IMR-90 (cell line): ENCODE measurements at regions not wholly inside any gene's neighbourhood (a gene's known extent, or its start where the extent isn't known, plus 50 kb on each side); places are given as distances from the start of the nearest gene placed in this dataset.

ENCODE experiments used
- ATAC-seq: fragments of 200-7000 bp; cut with Tn5 transposase; 2 replicates; pipeline ENCODE4 v1.9.1; 2020; ENCODE audit warnings: low read depth, mild to moderate bottlenecking, moderate library complexity
- BruUV-seq: library from RNA; stranded (reverse); fragments of 400-500 nt; replicated peaks from 2 replicates; lab custom pipeline; 2021; lab: Mats Ljungman, UMichigan
- CTCF ChIA-PET: fragments of 300-600 bp; formaldehyde crosslinking; extraction: SDS; loops from one replicate; lab custom pipeline; 2021; ENCODE audit warnings: antibody characterized with exemption; lab: Yijun Ruan, JAX
- POLR2A ChIA-PET: fragments of 300-600 bp; sonication (Branson Sonifier 250); formaldehyde crosslinking; loops from one replicate; lab custom pipeline; 2022; ENCODE audit warnings: antibody characterized with exemption; ENCODE audit not compliant: unreplicated experiment; lab: Charles Lee
- DNase-seq: peaks from one replicate; pipeline ENCODE4 v3.0.0; 2013
- H2AFZ ChIP-seq: replicated peaks from 2 replicates; pipeline ENCODE3; 2013; ENCODE audit warnings: low read length, mild to moderate bottlenecking; ENCODE audit not compliant: poor library complexity
- H2AK5ac ChIP-seq: 2 replicates; pipeline ENCODE4 v1.6.1; 2013; ENCODE audit warnings: low read depth, low read length, inconsistent platforms
- H2AK9ac ChIP-seq: replicated peaks from 2 replicates; pipeline ENCODE3; 2013; ENCODE audit warnings: mild to moderate bottlenecking, low read depth, low read length, moderate library complexity; ENCODE audit not compliant: poor library complexity
- H2BK120ac ChIP-seq: 2 replicates; pipeline ENCODE4 v1.6.1; 2013; ENCODE audit warnings: low read depth, low read length, inconsistent platforms
- H2BK15ac ChIP-seq: 3 replicates; pipeline ENCODE4 v1.6.1; 2013; ENCODE audit warnings: low read depth, low read length, inconsistent platforms
- H2BK20ac ChIP-seq: 2 replicates; pipeline ENCODE4 v1.6.1; 2013; ENCODE audit warnings: low read depth, mild to moderate bottlenecking, inconsistent platforms, low read length, moderate library complexity
- H2BK5ac ChIP-seq: 2 replicates; pipeline ENCODE4 v1.6.1; 2013; ENCODE audit warnings: mild to moderate bottlenecking, low read depth, low read length, inconsistent platforms; ENCODE audit not compliant: poor library complexity, severe bottlenecking
- H3K14ac ChIP-seq: replicated peaks from 2 replicates; pipeline ENCODE4 v1.6.1; 2013; ENCODE audit warnings: low read depth, low read length, inconsistent platforms
- H3K18ac ChIP-seq: 2 replicates; pipeline ENCODE4 v1.6.1; 2013; ENCODE audit warnings: low read depth, low read length, control low read depth
- H3K23ac ChIP-seq: 2 replicates; pipeline ENCODE4 v1.6.1; 2013; ENCODE audit warnings: low read depth, low read length, inconsistent platforms
- H3K27ac ChIP-seq: 2 replicates; pipeline ENCODE4 v1.5.1; 2013; ENCODE audit warnings: mild to moderate bottlenecking, control low read depth, low read length; ENCODE audit not compliant: insufficient read depth
- H3K27me3 ChIP-seq: 2 replicates; pipeline ENCODE4 v1.6.1; 2013; ENCODE audit warnings: low read length; ENCODE audit not compliant: control insufficient read depth, insufficient read depth
- H3K36me3 ChIP-seq: 2 replicates; pipeline ENCODE4 v1.6.1; 2013; ENCODE audit warnings: low read length, mixed read lengths; ENCODE audit not compliant: control insufficient read depth, insufficient read depth
- H3K4ac ChIP-seq: 2 replicates; pipeline ENCODE4 v1.6.1; 2013; ENCODE audit warnings: low read depth, low read length, inconsistent platforms
- H3K4me1 ChIP-seq: 2 replicates; pipeline ENCODE4 v1.6.1; 2013; ENCODE audit warnings: low read length, mixed read lengths; ENCODE audit not compliant: control insufficient read depth, insufficient read depth
- H3K4me2 ChIP-seq: 2 replicates; pipeline ENCODE4 v1.6.1; 2013; ENCODE audit warnings: low read depth, mild to moderate bottlenecking, control low read depth, low read length, moderate library complexity
- H3K4me3 ChIP-seq: 2 replicates; pipeline ENCODE4 v1.5.1; 2013; ENCODE audit warnings: low read depth, mild to moderate bottlenecking, control low read depth, low read length, moderate library complexity; ENCODE audit not compliant: insufficient read depth
- H3K56ac ChIP-seq: 2 replicates; pipeline ENCODE4 v1.6.1; 2013; ENCODE audit warnings: low read length, inconsistent platforms; ENCODE audit not compliant: insufficient read depth; ENCODE audit errors: extremely low read depth
- H3K79me1 ChIP-seq, 2 experiments: 2 replicates each; pipeline ENCODE4 v1.6.1; 2013; ENCODE audit warnings: low read length in 2 of 2, inconsistent platforms in 1 of 2, low read depth in 1 of 2
- H3K9ac ChIP-seq: 2 replicates; pipeline ENCODE4 v1.6.1; 2013; ENCODE audit warnings: low read depth, low read length, control low read depth
- H3K9me1 ChIP-seq: 2 replicates; pipeline ENCODE4 v1.6.1; 2013; ENCODE audit warnings: low read length, inconsistent platforms; ENCODE audit not compliant: insufficient read depth
- H3K9me3 ChIP-seq: 2 replicates; pipeline ENCODE4 v1.6.1; 2013; ENCODE audit warnings: low read length; ENCODE audit not compliant: control insufficient read depth, insufficient read depth
- H4K20me1 ChIP-seq: 2 replicates; pipeline ENCODE4 v1.6.1; 2013; ENCODE audit warnings: low read length, inconsistent platforms; ENCODE audit not compliant: insufficient read depth
- H4K5ac ChIP-seq: 2 replicates; pipeline ENCODE4 v1.6.1; 2013; ENCODE audit warnings: mild to moderate bottlenecking, low read depth, low read length, control low read depth
- H4K8ac ChIP-seq, 2 experiments: 2 replicates each; pipeline ENCODE4 v1.6.1; 2013; ENCODE audit warnings: low read depth in 2 of 2, low read length in 2 of 2, control low read depth in 1 of 2, inconsistent platforms in 1 of 2
- H4K91ac ChIP-seq: 2 replicates; pipeline ENCODE4 v1.6.1; 2013; ENCODE audit warnings: low read depth, low read length, inconsistent platforms; ENCODE audit not compliant: insufficient read depth
- BHLHE40 ChIP-seq: fragments of 150-350 bp; IDR thresholded peaks from 2 replicates; pipeline ENCODE4 v1.6.1; 2016; ENCODE audit warnings: mild to moderate bottlenecking, low read depth, low read length
- NFE2L2 ChIP-seq: fragments of 150-350 bp; IDR thresholded peaks from 2 replicates; pipeline ENCODE4 v1.6.1; 2016; ENCODE audit warnings: low read depth, mild to moderate bottlenecking, low read length
- RAD21 ChIP-seq: IDR thresholded peaks from 2 replicates; pipeline ENCODE4 v1.6.1; 2012; ENCODE audit warnings: low read length, improper control_type of control experiment
- USF2 ChIP-seq: fragments of 150-350 bp; IDR thresholded peaks from 2 replicates; pipeline ENCODE4 v1.6.1; 2017; ENCODE audit warnings: mild to moderate bottlenecking, antibody characterized with exemption, low read length, low read depth
- WGBS, 2 experiments: methylation state at CpG; one replicate each; pipeline versions ENCODE4 v1.1.5 to v1.1.7; 2013; ENCODE audit warnings: missing lambda C conversion rate in 2 of 2; ENCODE audit not compliant: insufficient read length in 1 of 2; ENCODE audit errors: extremely low coverage in 2 of 2; 5-methylcytosine and 5-hydroxymethylcytosine counted together
- dilution Hi-C: fragments of 300-500 bp; cut with HindIII; formaldehyde crosslinking; loops from one replicate; pipeline ENCODE4 v1.14.3; 2018; ENCODE audit warnings: low sequenced_read_pairs; ENCODE audit not compliant: unreplicated experiment
- in situ Hi-C: fragments of 300-500 bp; cut with MboI; formaldehyde crosslinking; loops from 3 replicates; pipeline ENCODE4 v1.14.3; 2019; ENCODE audit warnings: low sequenced_read_pairs, inconsistent platforms, mixed read lengths
- intact Hi-C: fragments of 100-400 bp; cut with micrococcal nuclease; formaldehyde crosslinking; loops from 2 replicates; pipeline ENCODE4 v1.10.0; 2022

- no peak overlapping the region for H3K56ac ChIP-seq
- dilution Hi-C loops (no loop called here), in situ Hi-C loops (no loop called here), intact Hi-C loops (loop anchor here (5.0 kb wide), 1 partner anchor 56 kb away; the partner anchor contains the start of gene KITLG)
- H4K91ac ChIP-seq = peak overlapping the region; percentile 26; the same call in 1 of the 2 replicates
- no TSS peak for BruUV-seq
- peak overlapping the region in 1 of 2 experiments; percentile 75; a peak in 2 of 4 replicates for H4K8ac ChIP-seq
- H3K9ac ChIP-seq = no peak overlapping the region
- peak overlapping the region; percentile 78; the same call in 1 of the 2 replicates for H2BK20ac ChIP-seq
- H3K18ac ChIP-seq = peak overlapping the region; percentile 69
- no peak overlapping the region for H3K4me3 ChIP-seq
- H2AK9ac ChIP-seq = no peak overlapping the region
- no CpG with 5 or more reads among the region's 3 CpGs for WGBS, 2 experiments
- H4K20me1 ChIP-seq = no peaks in the 10 kb centered on the region
- TF ChIP-seq NFE2L2 (no peak), USF2 (no peak), RAD21 (no peak), BHLHE40 (no peak)
- peak overlapping the region; percentile 67 for H3K4ac ChIP-seq
- H4K5ac ChIP-seq = peak overlapping the region; percentile 72
- POLR2A ChIA-PET = no interaction called here
- no peaks in the 10 kb centered on the region for H3K9me1 ChIP-seq
- H3K79me1 ChIP-seq = no peaks in the 10 kb centered on the region
- H3K4me1 ChIP-seq = peaks cover 2% of the 10 kb centered on the region
- ATAC-seq (peak; percentile 9), DNase-seq (peak; percentile 26)
- H3K27ac ChIP-seq = peak overlapping the region; percentile 78; the same call in 1 of the 2 replicates
- CTCF ChIA-PET = interaction anchor here (0.6 to 0.7 kb wide), 2 partner anchors 64 to 82 kb away, joined by 3 read pairs; no protein-coding TSS in a partner anchor
- H3K36me3 ChIP-seq = no peaks in the 10 kb centered on the region
- H3K9me3 ChIP-seq = no peaks in the 10 kb centered on the region
- peak overlapping the region; percentile 83 for H2BK5ac ChIP-seq
- H2AFZ ChIP-seq = no peak overlapping the region
- no peaks in the 10 kb centered on the region for H3K27me3 ChIP-seq
- H3K23ac ChIP-seq = peak overlapping the region; percentile 10; the same call in 1 of the 2 replicates
- no peak overlapping the region for H2BK15ac ChIP-seq
- H2AK5ac ChIP-seq = peak overlapping the region; percentile 64; the same call in 1 of the 2 replicates
- peak overlapping the region; percentile 83; the same call in 1 of the 2 replicates for H3K14ac ChIP-seq
- no peak overlapping the region for H3K4me2 ChIP-seq
- peak overlapping the region; percentile 70; the same call in 1 of the 2 replicates for H2BK120ac ChIP-seq
Measured at GRCh38 chr12:88638388-88638787, 58.1 kb upstream of the KITLG start.
